ENCODE measurements at regions not wholly inside any gene's neighbourhood (a gene's known extent, or its start where the extent isn't known, plus 50 kb on each side); places are given as distances from the start of the nearest gene placed in this dataset.

- no peak overlapping the region for H3K4me3 ChIP-seq (ENCODE audit: low read depth, low read length)
- no peak for DNase-seq (ENCODE audit: low read depth)
- TF ChIP-seq CTCF (IDR thresholded peaks at IDR 0.05; ENCODE audit: low read depth, low read length, missing control alignments): no peak
Measured at GRCh38 chr4:96186593-96186992, 346.7 kb downstream of the PDHA2 start.

- no peak for DNase-seq (ENCODE audit: low read depth)
- H3K4me3 ChIP-seq (ENCODE audit: low read depth, low read length): no peak overlapping the region
- no peak for TF ChIP-seq CTCF (IDR thresholded peaks at IDR 0.05; ENCODE audit: low read depth, low read length, missing control alignments)
Measured at GRCh38 chr4:96189761-96190160, 349.9 kb downstream of the PDHA2 start.

GRCh38 chr4:96193061-96193460, 353.2 kb downstream of the PDHA2 start:
- no peak overlapping the region for H3K4me3 ChIP-seq (ENCODE audit: low read depth, low read length)
- DNase-seq (ENCODE audit: low read depth): no peak
- TF ChIP-seq CTCF (IDR thresholded peaks at IDR 0.05; ENCODE audit: low read depth, low read length, missing control alignments): no peak

GRCh38 chr4:96194993-96195392, 355.1 kb downstream of the PDHA2 start:
- no peak overlapping the region for H3K4me3 ChIP-seq (ENCODE audit: low read depth, low read length)
- TF ChIP-seq CTCF (IDR thresholded peaks at IDR 0.05; ENCODE audit: low read depth, low read length, missing control alignments): no peak
- no peak for DNase-seq (ENCODE audit: low read depth)

GRCh38 chr4:96205143-96205936, 365.4 kb downstream of the PDHA2 start:
- no peak overlapping the region for H3K4me3 ChIP-seq (ENCODE audit: low read depth, low read length)
- no peak for DNase-seq (ENCODE audit: low read depth)
- no peak for TF ChIP-seq CTCF (IDR thresholded peaks at IDR 0.05; ENCODE audit: low read depth, low read length, missing control alignments)

- no peak for TF ChIP-seq CTCF (IDR thresholded peaks at IDR 0.05; ENCODE audit: low read depth, low read length, missing control alignments)
- DNase-seq (ENCODE audit: low read depth): no peak
- no peak overlapping the region for H3K4me3 ChIP-seq (ENCODE audit: low read depth, low read length)
Measured at GRCh38 chr4:96227515-96227914, 387.6 kb downstream of the PDHA2 start.

GRCh38 chr4:96228463-96228862, 388.6 kb downstream of the PDHA2 start:
- no peak for TF ChIP-seq CTCF (IDR thresholded peaks at IDR 0.05; ENCODE audit: low read depth, low read length, missing control alignments)
- no peak for DNase-seq (ENCODE audit: low read depth)
- no peak overlapping the region for H3K4me3 ChIP-seq (ENCODE audit: low read depth, low read length)

Measured in GM12864 (cell line).